HG02642 (cell line): ENCODE measurements at regions not wholly inside any gene's neighbourhood (a gene's known extent, or its start where the extent isn't known, plus 50 kb on each side); places are given as distances from the start of the nearest gene placed in this dataset.

Source experiments
- ATAC-seq: cut with Tn5 transposase; IDR thresholded peaks from one replicate; pipeline ENCODE4 v1.9.1; 2021; ENCODE audit warnings: mild to moderate bottlenecking; ENCODE audit not compliant: unreplicated experiment, poor library complexity

- no peak for ATAC-seq
Observed at GRCh38 chr16:73190688-73191659, 143.0 kb upstream of the ZFHX3 start.

GRCh38 chr16:73190256-73190655 lies 142.3 kb upstream of the ZFHX3 start:
- ATAC-seq, result no peak

- ATAC-seq, result no peak
Observed at GRCh38 chr16:73189136-73189535, 141.2 kb upstream of the ZFHX3 start.

- no peak for ATAC-seq
Observed at GRCh38 chr16:73186752-73187601, 139.0 kb upstream of the ZFHX3 start.

- ATAC-seq, result no peak
Observed at GRCh38 chr16:73185737-73186136, 137.8 kb upstream of the ZFHX3 start.

GRCh38 chr16:73183611-73184092 lies 135.7 kb upstream of the ZFHX3 start:
- ATAC-seq, result no peak

GRCh38 chr16:73179705-73180331 lies 131.9 kb upstream of the ZFHX3 start:
- ATAC-seq, result no peak

GRCh38 chr16:73177729-73178295 lies 129.9 kb upstream of the ZFHX3 start:
- ATAC-seq, result no peak

GRCh38 chr16:73176577-73177013 lies 128.7 kb upstream of the ZFHX3 start:
- ATAC-seq, result no peak

- ATAC-seq, result no peak
Observed at GRCh38 chr16:73172973-73173709, 125.2 kb upstream of the ZFHX3 start.

- ATAC-seq, result no peak
Observed at GRCh38 chr16:73172241-73172972, 124.5 kb upstream of the ZFHX3 start.

GRCh38 chr16:73171901-73172240 lies 123.9 kb upstream of the ZFHX3 start:
- ATAC-seq, result no peak

GRCh38 chr16:73171380-73171779 lies 123.5 kb upstream of the ZFHX3 start:
- ATAC-seq, result no peak

- no peak for ATAC-seq
Observed at GRCh38 chr16:73170612-73171038, 122.7 kb upstream of the ZFHX3 start.

GRCh38 chr16:73166947-73167550 lies 119.1 kb upstream of the ZFHX3 start:
- ATAC-seq, result no peak

GRCh38 chr16:73166441-73166851 lies 118.5 kb upstream of the ZFHX3 start:
- ATAC-seq, result no peak

GRCh38 chr16:73163238-73163815 lies 115.4 kb upstream of the ZFHX3 start:
- no peak for ATAC-seq

GRCh38 chr16:73161977-73162376 lies 114.0 kb upstream of the ZFHX3 start:
- no peak for ATAC-seq
